LHCN-M2 (cell line): ENCODE measurements at regions not wholly inside any gene's neighbourhood (a gene's known extent, or its start where the extent isn't known, plus 50 kb on each side); places are given as distances from the start of the nearest gene placed in this dataset.

Source experiments
- DNase-seq: peaks from one replicate; pipeline ENCODE4 v3.0.0-alpha.2; 2012; ENCODE audit warnings: low read depth

DNA sequence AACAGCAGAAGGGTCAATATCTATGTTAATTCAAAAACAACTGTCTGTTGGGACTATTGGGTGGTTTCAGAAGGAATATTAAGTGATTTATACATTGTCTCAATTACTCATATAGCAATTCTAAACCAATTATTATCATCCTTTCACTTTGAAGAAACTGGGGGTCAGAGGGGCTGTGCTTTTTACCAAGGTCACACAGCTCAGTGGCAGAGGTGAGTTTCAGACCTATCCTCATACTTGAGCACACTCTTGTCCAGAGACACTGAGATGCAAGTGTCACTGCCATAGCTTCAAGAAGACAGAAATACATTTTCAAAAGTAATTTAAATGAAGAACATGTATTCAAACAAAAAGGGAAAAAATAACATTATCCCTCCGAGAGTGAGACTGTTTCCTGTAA, 195.3 kb downstream of the ARL4A start:
- DNase-seq: no peak

DNA sequence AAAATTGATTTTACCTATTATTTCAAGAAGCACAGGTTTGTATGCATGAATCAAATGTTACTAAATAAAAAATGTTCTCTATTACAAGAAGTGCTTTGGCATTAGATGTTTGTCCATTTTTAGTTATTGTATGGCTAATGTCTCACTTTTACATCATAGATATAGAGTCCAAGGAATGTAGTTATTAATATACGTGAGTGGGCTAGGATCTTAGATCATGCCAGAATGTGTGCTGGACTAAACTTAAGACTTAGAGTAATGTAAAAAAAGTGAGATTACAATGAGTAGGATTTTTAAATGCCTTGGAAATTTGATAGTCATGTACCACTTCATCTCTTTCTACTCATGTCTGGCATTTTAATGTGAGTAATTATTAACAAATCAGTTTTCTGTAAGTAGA, 196.6 kb downstream of the ARL4A start:
- DNase-seq: no peak

DNA sequence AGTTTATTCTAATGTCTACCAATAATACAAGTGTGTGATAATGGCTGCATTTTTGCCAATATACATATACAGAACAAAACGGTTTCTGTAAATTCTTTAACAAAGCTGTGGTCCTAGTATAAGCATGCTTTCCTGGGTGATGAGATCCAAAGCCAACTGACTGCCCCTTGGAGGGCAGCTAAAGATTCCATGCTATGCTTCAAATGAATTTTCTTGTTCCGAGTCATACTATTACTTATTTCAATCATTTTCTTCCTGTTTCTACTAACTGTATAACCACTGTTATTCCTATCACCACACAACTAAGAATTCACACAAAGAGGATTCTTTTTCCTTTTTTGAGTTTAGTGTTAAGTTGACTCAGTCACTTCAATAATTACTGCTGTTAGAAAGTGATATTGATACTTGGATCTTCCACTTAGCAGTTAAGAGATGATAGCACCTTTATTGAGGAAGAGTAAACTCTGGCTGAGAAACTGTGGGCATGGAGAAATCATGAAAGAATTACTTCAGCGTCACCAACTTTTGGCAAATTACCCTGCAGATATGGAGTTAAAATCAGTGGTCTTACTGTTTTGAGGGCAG, 197.5 kb downstream of the ARL4A start:
- peak; percentile 45 for DNase-seq

DNA sequence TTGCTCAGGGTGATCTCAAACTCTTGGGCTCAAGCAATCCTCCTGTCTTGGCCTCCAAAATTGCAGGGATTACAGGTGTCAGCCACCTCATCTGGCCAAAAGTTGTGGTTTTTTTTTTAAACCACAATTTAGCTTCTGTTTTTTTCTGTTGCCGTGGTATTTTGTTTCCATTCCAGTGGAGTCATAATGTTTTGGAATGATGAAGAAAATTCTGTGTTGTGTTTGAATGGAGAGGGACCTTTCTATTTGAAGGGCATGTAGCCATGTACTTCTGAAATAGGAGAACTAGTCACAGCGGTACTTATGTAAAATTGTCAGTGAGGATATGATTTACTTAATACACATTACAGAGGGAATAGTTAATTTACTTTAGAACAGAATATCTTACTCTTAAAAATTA, 201.3 kb downstream of the ARL4A start:
- peak; percentile 65 for DNase-seq

DNA sequence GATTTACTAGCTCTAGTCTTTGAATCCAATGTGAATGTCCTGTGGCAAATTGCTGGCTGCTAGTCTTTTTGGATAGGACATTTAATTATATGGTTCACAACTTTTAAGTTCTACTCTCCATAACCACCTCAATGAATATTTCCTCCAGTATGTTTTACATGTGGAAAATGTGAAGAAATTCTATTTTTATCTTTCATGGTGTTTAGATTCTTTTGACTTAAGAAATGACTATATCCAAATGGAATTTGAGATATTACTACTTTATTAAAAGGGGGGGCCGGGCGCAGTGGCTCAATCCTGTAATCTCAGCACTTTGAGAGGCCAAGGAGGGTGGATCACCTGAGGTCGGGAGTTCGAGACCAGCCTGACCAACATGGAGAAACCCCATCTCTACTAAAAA, 202.0 kb downstream of the ARL4A start:
- peak; percentile 43 for DNase-seq

DNA sequence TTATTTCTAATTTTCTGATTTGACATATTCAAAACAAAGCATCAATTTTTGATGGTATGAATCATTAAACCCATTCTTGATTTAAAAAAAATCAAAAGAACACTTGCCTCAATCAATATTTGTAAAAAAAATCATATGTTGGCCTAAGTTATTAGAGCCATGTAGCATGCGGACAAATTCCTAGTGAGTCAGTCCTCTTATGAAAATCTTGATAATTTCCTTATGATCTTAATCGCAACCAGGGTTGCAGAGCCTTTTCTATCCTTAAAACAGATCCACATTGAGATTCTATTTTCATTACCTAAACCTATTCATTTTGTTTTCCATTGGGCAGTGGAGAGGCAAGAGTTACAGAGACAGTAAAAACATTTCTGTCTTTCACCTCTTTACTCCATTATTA, 203.2 kb downstream of the ARL4A start:
- DNase-seq: no peak

DNA sequence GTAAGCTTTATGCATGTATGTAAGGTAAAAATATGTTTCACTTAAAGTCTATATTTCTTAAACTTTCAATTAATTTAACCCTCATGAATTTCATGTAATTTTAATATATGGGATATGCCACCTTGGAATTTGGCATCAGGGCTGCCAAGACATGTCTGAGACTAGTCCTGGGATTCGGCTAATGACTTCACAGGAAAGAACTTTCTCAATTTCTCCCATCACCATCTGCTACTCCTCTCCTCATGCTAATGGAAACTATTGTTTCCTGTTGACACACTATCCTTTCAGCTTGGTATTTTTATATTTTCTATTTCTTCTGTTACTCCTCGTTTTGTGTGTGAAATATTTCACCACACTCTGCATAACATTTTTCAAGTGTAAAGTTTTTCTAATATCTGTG, 205.9 kb downstream of the ARL4A start:
- DNase-seq: no peak

DNA sequence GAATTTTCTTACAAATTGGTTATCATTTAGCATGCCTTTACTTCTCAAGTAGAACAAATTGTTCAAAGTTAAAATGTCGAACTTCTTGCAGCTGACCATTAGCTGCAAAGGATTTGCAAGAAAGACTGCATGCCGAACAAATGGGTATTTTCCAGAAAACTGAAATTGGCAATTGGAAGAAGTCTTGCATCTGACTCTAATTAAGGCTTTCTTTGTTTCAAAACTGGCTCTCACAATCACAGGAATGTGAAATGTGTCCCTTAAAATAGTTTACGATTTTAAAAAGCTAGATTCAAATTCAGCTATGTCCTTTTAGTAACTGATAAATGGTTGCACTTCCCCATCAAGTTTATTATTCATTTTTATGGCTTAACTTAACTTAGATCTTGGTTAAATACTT, 207.9 kb downstream of the ARL4A start:
- DNase-seq: no peak

DNA sequence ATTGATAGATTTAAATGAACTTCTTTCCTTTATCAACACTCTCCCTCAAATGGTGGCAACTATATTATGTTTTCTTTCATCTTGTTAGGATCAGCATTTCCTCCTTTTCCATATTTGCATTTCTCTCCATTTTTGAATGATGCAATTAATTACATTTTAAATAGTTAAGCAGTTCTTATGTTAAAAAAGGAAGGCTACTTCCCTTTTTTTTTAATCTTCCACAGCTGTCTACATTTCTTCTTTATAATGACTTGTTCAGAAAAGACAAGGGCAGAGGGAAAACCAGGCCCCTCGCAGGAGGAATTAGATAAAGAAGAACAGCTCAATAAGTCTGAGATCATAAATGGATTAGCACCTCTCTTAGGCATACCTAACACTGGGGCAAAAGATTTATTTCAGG, 208.9 kb downstream of the ARL4A start:
- no peak for DNase-seq

DNA sequence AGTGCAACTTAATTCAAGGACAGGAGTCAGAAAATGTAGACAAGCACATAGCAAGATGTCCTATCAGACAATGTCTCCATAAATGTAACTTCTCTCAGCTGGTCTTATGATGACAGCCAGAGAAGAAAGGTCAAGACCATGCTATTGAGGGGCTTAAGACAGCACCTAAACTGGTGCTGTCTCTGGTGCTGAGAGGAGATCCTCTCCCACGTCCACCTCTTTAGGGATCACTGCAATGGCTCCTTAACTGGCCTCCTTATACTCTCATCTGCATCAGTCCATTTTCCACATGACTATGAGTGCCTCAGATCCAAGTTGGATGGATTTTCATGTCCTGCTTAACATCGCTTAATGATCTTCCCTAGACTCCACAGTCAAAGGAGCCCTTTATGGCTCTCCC, 210.6 kb downstream of the ARL4A start:
- no peak for DNase-seq

DNA sequence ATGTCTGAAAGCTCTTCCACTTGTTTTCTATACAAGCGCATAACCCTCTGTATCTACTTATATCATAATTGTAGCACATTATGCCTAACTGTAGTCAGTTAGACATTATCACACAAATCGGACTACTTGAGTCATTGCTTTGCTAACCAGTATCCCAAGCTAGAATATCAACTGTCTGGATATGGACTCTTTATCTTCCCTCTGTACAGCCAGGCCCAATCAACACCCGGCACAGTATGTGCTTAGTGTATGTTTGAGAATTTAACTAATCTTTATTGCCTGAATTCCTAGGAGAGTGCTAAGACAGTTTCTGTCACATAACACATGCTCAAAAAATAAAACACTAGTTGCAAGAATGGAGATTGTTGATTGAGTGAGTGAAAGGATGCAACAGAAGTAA, 211.2 kb downstream of the ARL4A start:
- no peak for DNase-seq

DNA sequence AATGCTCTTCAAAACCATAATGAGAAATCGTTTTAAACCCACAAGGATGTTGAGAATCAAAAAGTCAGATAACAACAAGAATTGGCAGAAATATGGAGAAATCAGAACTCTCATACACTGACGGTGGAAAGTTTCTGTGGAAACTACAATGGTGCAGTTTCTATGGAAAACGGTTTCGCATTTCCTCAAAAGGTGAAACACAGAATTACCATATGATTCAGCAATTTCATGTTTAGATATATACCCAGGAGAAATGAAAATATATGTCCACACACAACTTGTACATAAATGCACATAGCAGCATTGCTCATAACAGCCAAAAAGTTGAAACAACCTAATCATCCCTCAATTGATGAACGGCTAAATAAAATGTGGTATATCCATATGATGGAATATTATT, 218.2 kb downstream of the ARL4A start:
- DNase-seq: no peak

DNA sequence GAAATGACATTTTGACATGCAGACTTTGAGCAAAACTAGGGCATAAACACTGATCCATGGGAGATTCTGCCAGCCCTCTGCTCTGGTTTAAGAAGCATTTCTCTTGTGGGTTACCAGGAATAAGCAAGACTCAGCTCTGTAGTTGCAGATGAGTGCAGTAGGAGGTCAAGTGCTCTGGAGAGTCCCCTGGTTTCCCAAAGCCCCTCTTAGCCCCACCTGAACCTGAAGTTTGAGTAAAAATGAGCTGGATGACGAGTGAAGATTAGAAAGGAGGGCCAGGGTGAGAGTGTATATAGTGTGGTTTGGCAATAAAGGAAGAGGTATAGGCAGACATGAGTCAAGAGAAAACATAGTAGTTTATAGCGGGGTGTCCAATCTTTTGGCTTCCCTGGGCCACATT, 220.3 kb downstream of the ARL4A start:
- DNase-seq: no peak

DNA sequence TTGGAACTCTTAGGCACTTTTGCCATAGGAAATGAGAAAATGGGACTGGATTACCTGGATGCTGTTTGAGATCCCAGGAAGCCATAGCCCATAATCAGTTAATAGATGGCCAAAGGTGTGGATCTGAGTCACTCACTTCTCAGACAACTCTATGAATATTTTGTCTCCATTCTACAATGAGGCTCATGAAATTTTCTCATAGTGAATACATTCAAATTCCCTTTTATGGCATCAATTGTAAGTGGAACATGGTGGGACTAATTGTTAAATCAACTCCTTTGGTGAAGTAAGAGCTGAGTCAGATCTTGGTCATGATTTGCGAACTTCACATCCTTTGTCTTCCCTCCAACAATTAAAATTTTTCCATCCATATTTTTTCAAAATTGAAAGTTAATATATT, 222.1 kb downstream of the ARL4A start:
- DNase-seq: no peak

DNA sequence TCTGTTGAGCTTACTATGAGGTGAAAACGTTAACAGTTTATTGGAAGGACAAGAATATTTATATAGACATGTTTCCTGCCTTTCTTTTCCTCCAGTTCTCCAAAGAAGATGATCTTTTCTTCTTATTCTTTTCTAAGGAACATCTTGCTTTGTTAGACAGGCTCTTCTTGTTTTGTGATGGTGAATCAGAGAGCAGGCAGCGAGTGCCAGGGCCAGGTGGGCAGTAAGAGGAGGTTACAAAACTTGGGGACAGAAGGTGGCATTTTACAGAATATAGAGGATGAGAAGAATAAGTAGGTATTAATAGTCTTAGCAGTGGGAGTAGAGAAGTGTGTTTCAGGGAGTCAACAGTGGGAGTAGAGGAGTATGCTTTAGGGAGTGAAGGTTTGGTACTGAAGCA, 223.6 kb downstream of the ARL4A start:
- DNase-seq: no peak

DNA sequence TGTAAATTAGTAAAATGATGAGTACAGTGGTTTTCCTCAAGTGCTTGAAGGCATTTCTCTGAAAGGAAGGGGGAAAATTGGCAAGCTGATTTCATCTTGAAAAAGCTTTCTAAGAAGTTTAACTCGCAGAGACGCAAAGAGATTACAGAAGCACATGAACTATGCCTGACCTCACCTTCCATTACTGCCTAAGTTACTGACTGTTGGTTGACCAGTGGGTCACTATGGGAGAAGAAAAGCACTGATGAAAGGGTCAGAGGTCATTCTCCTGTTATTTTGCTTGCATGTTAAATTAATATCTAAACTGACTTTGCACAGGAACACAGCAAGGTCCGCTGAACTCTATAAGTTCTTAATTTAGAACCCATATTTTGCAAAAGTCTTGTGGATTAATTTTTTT, 225.6 kb downstream of the ARL4A start:
- no peak for DNase-seq

DNA sequence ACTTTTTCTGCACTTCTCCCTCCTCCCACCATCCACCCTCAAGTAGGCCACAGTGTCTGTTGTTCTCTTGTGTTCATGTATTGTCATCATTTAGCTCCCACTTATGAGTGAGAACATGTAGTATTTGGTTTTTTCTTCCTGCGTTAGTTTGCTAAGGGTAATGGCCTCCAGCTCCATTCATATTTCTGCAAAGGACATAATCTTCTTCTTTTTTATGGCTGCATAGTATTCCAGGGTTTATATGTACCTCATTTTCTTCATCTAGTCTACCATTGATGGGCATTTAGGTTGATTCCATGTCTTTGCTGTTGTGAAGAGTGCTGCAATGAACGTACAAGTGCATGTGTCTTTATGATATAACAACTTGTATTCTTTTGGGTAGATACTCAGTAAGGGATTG, 230.4 kb downstream of the ARL4A start:
- DNase-seq: no peak

DNA sequence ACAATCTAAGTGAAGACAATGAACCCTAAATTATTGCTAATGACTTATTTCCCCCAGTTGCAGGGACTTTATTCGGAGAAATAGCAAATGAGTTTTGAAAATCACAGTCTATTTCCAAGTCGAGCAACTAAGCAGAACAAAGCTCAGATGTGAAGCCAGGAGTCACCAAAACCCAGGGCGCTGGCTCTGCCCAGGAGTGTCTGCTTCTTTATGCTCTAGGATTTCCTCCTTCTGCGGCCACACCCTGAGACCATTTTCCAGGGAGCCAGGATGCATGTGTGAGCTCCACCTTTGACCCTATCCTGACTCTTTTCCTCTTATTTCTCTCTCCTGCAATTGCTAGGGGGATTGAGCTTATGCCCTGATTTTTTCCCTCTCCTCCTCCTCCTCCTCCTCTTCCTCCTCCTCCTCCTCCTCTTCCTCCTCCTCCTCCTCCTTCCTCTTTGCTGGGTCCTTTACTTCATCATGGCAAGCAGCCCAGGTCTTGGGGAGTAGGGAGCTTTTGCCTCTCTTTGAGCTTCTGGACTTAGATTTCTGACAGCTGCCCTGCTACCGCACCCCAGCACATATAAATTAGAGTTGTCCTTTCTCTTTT, 234.4 kb downstream of the ARL4A start:
- DNase-seq: no peak

DNA sequence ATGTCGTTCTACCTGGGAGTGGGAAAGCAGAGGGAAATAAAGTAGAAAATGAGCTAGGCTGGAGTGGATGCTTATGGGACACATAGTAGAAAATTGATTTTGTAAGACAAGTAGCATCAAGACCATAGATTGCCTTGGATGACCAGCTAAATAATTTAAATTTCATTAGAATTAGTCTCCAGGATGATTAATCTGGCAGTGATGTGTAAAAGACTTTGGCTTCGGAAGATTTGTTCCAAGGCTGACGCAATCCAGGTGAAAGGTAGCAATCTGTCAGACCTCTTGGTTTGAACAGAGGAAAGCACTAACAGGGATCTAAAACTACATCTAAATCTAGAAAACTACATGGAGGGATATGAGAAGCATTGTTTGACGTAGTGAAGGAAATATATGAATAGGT, 236.5 kb downstream of the ARL4A start:
- no peak for DNase-seq

DNA sequence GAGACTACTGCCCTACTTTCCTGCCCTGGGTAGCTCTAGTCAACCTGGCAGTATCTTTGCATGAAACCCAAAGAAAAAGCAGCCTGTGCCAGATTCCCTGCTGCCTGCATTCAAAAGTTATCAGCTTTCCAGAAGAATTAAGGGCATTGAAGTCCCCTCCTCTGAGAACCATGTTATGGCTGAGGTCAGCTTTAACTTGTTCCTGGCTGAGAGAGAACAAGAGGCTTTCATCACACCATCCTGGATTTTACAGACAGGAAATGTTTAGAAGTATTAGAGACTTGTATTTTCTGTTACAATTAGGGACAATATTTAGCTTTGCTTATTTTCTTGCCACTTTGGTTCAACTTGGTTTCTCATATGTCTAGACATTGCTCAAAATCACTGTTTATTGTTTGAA, 238.8 kb downstream of the ARL4A start:
- no peak for DNase-seq

DNA sequence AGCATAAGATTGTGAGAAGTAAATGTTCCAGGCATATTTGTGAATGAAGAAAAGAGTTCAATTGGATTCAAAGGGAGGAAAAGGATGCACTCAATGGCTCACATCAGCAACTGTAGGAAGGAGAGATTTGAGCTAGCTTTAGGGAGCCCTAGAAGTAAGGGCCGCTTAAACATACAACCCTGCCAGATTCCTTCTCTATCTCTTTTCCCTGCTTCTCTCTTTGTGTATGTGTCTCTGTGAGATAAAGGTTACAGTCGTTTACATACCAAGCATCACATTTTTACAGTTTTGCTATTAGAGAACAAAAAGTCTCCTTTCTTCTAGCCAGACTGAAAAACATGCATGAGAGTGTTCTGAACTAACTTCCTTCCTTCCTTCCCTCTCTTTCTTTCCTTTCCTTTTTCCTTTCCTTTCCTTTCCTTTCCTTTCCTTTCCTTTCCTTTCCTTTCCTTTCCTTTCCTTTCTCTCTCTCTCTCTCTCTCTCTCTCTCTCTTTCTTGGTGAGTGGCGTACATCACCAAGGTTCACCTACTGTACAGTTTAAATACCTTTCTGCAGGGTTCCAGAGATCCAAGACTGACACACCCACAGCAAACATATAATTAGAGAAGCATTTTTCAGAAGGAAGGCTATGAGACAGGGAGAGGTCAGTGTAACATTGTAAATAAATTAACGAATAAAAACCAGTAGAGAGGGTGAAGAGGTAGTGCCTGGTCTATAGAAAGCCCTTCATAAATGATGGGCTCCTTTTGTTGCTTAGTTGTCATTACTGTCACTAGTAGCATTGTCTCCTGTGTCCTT, 240.4 kb downstream of the ARL4A start:
- DNase-seq: no peak

DNA sequence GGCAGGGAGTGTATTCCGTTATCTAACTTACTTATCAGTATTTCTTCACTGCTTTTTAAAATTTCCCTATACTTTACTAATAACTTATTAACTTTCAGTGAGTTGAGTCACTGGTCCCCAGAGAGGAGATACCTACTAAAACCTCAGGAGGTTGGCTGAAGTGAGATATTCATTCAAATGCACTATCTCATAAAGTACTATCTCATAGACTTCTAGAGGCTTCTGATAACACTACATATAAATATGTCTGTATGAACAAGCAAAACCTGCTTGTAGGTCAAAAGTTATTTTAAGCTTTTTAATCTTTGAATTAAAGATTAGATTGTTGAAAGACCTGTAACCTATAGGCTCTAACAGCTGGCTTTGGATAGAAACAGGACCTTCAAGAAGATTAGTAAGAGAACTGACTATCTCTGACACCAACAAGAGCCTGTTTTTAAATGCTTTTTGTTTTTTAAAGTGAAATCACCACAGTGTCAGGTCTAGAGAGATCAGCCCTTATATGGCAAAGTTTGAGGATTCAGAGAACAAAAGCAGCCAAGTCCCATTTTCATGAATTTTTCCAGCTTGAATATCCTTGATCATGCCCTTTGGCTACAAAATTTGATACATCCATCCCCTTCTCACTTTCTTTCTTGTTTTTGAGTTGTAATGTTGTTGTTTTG, 242.2 kb downstream of the ARL4A start:
- DNase-seq: no peak

DNA sequence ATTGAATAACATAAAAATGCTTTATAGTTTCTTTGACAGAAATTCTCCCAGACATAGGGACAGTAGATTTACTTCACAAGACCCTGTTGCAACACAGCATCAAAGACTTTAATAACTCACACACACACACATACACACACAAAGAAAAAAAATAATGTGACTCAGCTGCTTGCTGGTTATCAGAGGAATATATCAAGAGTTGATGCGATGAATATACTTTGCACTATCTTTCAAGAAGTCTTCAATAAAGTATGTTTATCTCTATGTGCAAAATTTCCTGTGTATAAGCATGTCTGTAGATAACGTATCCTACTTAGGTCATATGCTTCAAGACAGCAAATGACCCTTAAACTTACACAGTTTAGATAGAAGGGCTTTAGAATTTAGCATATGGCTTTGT, 243.1 kb downstream of the ARL4A start:
- no peak for DNase-seq
